Stimulated activated naive CD8-positive, alpha-beta T cell treated with anti-CD3 and anti-CD28 coated beads, Interleukin-15, Interleukin-2, amounts not matched to agents 100 ng/mL and 50 ng/mL, for 24 hours (primary cell): ENCODE measurements at regions not wholly inside any gene's neighbourhood (a gene's known extent, or its start where the extent isn't known, plus 50 kb on each side); places are given as distances from the start of the nearest gene placed in this dataset.
A peak's percentile ranks its signal among the peaks of the same experiment; 100 is the strongest.
"Not testable (repeated sequence)": the region's sequence is repeated elsewhere in the genome, so short reads cannot be mapped to it uniquely, and the experiment has no call there.

Source experiments
- H3K27ac Mint-ChIP-seq: one replicate; pipeline ENCODE4 v1.8.0; 2021; ENCODE audit warnings: mild to moderate bottlenecking, mixed read lengths
- H3K27me3 Mint-ChIP-seq: one replicate; pipeline ENCODE4 v1.8.0; 2021; ENCODE audit warnings: mixed read lengths
- H3K36me3 Mint-ChIP-seq: one replicate; pipeline ENCODE4 v1.8.0; 2021; ENCODE audit warnings: low read depth, mixed read lengths
- H3K4me1 Mint-ChIP-seq: one replicate; pipeline ENCODE4 v1.8.0; 2021; ENCODE audit warnings: low read depth, mixed read lengths
- H3K4me3 Mint-ChIP-seq: one replicate; pipeline ENCODE4 v1.8.0; 2021; ENCODE audit warnings: mild to moderate bottlenecking, mixed read lengths
- H3K9me3 Mint-ChIP-seq: one replicate; pipeline ENCODE4 v1.8.0; 2021; ENCODE audit warnings: mixed read lengths

DNA sequence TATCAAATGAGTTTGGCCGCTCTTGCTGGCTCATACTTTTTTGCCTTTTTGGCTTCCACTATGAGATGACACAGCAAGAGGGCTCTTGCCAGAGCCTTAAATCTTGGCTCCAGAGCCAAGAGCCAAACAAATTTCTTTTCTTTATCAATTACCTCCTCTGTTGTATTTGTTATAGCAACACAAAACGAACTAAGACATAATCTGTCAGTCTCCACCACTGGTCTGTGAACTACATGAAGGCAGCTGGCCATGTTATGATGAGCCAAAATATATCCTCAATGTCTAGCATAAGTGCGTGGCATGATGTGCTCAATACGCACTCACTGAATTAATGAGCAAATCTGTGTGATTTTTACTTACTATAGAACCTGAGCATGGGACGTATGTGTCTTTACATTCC, 220.0 kb upstream of the ZNF217 start:
- H3K4me3 Mint-ChIP-seq = no peak overlapping the region
- peaks cover 30% of the 10 kb centered on the region for H3K4me1 Mint-ChIP-seq
- H3K27ac Mint-ChIP-seq = no peak overlapping the region
- no peaks in the 10 kb centered on the region for H3K9me3 Mint-ChIP-seq
- H3K36me3 Mint-ChIP-seq = no peaks in the 10 kb centered on the region
- no peaks in the 10 kb centered on the region for H3K27me3 Mint-ChIP-seq

DNA sequence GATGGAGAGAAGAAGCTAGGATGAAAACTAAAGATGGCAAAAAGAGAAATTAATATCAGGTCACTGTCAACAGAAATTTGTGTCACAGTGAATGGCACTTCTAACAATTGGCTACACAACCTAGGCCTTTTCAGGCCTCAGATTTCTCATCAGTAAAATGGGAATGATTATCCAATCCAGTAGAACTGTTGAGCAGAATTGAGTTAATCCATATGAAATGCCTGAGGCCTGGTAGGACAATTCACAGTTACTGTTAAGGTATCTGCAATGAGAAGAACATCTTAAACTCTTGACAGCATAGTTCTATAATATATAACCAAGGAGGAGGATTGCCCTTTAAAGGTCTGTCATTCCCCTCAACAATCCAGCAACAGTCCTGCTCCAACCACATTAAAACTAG, 217.9 kb upstream of the ZNF217 start:
- H3K4me3 Mint-ChIP-seq = no peak overlapping the region
- no peaks in the 10 kb centered on the region for H3K36me3 Mint-ChIP-seq
- H3K4me1 Mint-ChIP-seq = peaks cover 24% of the 10 kb centered on the region
- H3K27ac Mint-ChIP-seq = no peak overlapping the region
- no peaks in the 10 kb centered on the region for H3K27me3 Mint-ChIP-seq
- H3K9me3 Mint-ChIP-seq = no peaks in the 10 kb centered on the region

- H3K4me3 Mint-ChIP-seq = no peak overlapping the region
- no peak overlapping the region for H3K27ac Mint-ChIP-seq
- no peaks in the 10 kb centered on the region for H3K36me3 Mint-ChIP-seq
- H3K4me1 Mint-ChIP-seq = peaks cover 19% of the 10 kb centered on the region
- no peaks in the 10 kb centered on the region for H3K9me3 Mint-ChIP-seq
- no peaks in the 10 kb centered on the region for H3K27me3 Mint-ChIP-seq
These were observed 217.2 kb upstream of the ZNF217 start for GRCh38 chr20:53810661-53811355.

GRCh38 chr20:53809728-53810365, 216.2 kb upstream of the ZNF217 start:
- Mint-ChIP-seq H3K9me3 (no peaks in the 10 kb centered on the region), H3K27ac (no peak overlapping the region), H3K27me3 (no peaks in the 10 kb centered on the region), H3K4me1 (peaks cover 9% of the 10 kb centered on the region), H3K36me3 (no peaks in the 10 kb centered on the region), H3K4me3 (no peak overlapping the region)

DNA sequence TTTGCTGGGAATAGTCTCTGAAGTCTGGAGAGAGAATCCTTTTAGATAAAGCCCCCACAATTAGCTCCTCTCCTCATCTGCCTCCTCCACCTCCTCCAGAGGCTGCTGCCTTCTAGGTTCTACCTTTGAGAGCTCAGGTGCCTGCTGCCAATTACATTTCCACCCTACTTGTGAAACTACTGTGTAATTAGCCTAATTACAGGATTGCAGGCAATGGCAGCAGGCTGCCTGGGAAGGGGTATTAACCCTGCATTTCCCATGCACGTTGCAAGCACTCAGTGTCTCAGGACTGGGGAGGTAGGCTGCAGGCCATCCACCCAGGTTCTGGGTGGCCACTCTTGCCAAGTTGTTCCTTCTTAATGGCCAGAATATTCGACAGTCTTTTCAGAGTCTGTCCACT, 215.6 kb upstream of the ZNF217 start:
- H3K36me3 Mint-ChIP-seq = no peaks in the 10 kb centered on the region
- no peaks in the 10 kb centered on the region for H3K9me3 Mint-ChIP-seq
- H3K27me3 Mint-ChIP-seq = no peaks in the 10 kb centered on the region
- no peak overlapping the region for H3K27ac Mint-ChIP-seq
- no peak overlapping the region for H3K4me3 Mint-ChIP-seq
- H3K4me1 Mint-ChIP-seq = peaks cover 4% of the 10 kb centered on the region

GRCh38 chr20:53808733-53809132, 215.1 kb upstream of the ZNF217 start:
- peaks cover under 1% of the 10 kb centered on the region for H3K4me1 Mint-ChIP-seq

GRCh38 chr20:53808302-53808701, 214.7 kb upstream of the ZNF217 start:
- H3K4me1 Mint-ChIP-seq, H3K4me3 Mint-ChIP-seq, H3K27ac Mint-ChIP-seq, H3K27me3 Mint-ChIP-seq, H3K36me3 Mint-ChIP-seq, H3K9me3 Mint-ChIP-seq: not testable (repeated sequence)

More at GRCh38 chr20:53808733-53809132, 215.1 kb upstream of the ZNF217 start:
- Mint-ChIP-seq H3K36me3 (no peaks in the 10 kb centered on the region), H3K9me3 (no peaks in the 10 kb centered on the region), H3K4me3 (no peak overlapping the region), H3K27ac (no peak overlapping the region), H3K27me3 (no peaks in the 10 kb centered on the region)

GRCh38 chr20:53806683-53807401, 213.2 kb upstream of the ZNF217 start:
- no peak overlapping the region for H3K4me3 Mint-ChIP-seq
- no peaks in the 10 kb centered on the region for H3K4me1 Mint-ChIP-seq
- peak overlapping the region; percentile 71 for H3K27ac Mint-ChIP-seq
- no peaks in the 10 kb centered on the region for H3K27me3 Mint-ChIP-seq
- no peaks in the 10 kb centered on the region for H3K9me3 Mint-ChIP-seq
- H3K36me3 Mint-ChIP-seq = no peaks in the 10 kb centered on the region

- Mint-ChIP-seq H3K27ac (no peak overlapping the region), H3K36me3 (no peaks in the 10 kb centered on the region), H3K4me1 (no peaks in the 10 kb centered on the region), H3K9me3 (no peaks in the 10 kb centered on the region), H3K27me3 (no peaks in the 10 kb centered on the region), H3K4me3 (no peak overlapping the region)
These were observed 212.3 kb upstream of the ZNF217 start for GRCh38 chr20:53805895-53806384.

GRCh38 chr20:53804920-53805894, 211.6 kb upstream of the ZNF217 start:
- Mint-ChIP-seq H3K27me3 (no peaks in the 10 kb centered on the region), H3K4me3 (no peak overlapping the region), H3K36me3 (no peaks in the 10 kb centered on the region), H3K9me3 (no peaks in the 10 kb centered on the region), H3K4me1 (no peaks in the 10 kb centered on the region), H3K27ac (no peak overlapping the region)

DNA sequence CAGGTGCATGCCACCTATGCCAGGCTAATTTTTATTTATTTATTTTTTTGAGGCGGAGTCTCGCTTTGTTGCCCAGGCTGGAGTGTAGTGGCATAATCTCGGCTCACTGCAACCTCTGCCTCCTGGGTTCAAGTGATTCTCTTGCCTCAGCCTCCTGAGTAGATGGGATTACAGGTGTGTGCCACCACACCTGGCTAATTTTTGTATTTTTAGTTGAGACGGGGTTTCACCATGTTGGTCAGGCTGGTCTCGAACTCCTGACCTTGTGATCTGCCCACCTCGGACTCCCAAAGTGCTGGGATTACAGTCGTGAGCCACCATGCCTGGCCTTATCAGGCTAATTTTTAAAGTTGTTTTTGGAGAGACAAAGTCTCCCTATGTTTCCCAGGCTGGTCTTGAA, 210.7 kb upstream of the ZNF217 start:
- H3K36me3 Mint-ChIP-seq, H3K9me3 Mint-ChIP-seq, H3K4me1 Mint-ChIP-seq, H3K4me3 Mint-ChIP-seq, H3K27me3 Mint-ChIP-seq, H3K27ac Mint-ChIP-seq: not testable (repeated sequence)

- H3K27me3 Mint-ChIP-seq = no peaks in the 10 kb centered on the region
- no peaks in the 10 kb centered on the region for H3K36me3 Mint-ChIP-seq
- no peak overlapping the region for H3K27ac Mint-ChIP-seq
- no peaks in the 10 kb centered on the region for H3K4me1 Mint-ChIP-seq
- H3K9me3 Mint-ChIP-seq = no peaks in the 10 kb centered on the region
- H3K4me3 Mint-ChIP-seq = no peak overlapping the region
These were observed 210.0 kb upstream of the ZNF217 start for GRCh38 chr20:53803492-53804155.

GRCh38 chr20:53801609-53802370, 208.2 kb upstream of the ZNF217 start:
- H3K9me3 Mint-ChIP-seq = no peaks in the 10 kb centered on the region
- H3K36me3 Mint-ChIP-seq = no peaks in the 10 kb centered on the region
- no peak overlapping the region for H3K27ac Mint-ChIP-seq
- H3K4me1 Mint-ChIP-seq = no peaks in the 10 kb centered on the region
- H3K4me3 Mint-ChIP-seq = no peak overlapping the region
- no peaks in the 10 kb centered on the region for H3K27me3 Mint-ChIP-seq
